ENCODE measurements at regions not wholly inside any gene's neighbourhood (a gene's known extent, or its start where the extent isn't known, plus 50 kb on each side); places are given as distances from the start of the nearest gene placed in this dataset.

DNA sequence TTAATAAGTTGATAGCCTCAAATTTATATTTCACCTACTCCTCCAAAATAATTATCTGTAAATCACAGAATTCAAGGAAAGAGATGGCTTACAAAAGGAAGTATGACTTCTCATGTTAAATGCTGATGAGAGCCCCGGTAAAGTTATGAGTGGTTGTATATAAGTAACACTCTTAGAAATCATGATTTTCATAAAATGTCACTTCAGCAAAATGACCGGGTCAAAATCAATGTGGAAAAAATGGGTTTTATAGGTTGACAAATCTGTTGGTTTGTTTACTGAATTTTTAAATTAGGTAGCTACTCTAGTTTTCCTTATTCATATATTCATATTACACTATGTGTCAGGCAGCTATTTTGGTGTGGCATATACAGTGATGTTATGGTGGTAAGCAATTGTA lies 1131.0 kb downstream of the TAF11L14 start:
- Histone ChIP-seq H2AFZ (no peak overlapping the region), H3K27ac (no peak overlapping the region), H3K9me3 (ENCODE audit: control insufficient read depth, low read length) (no peaks in the 10 kb centered on the region), H3K4me2 (ENCODE audit: low read length) (no peak overlapping the region), H3K36me3 (ENCODE audit: control insufficient read depth, insufficient read depth, low read length) (no peaks in the 10 kb centered on the region), H3K27me3 (ENCODE audit: control insufficient read depth, insufficient read depth, low read length) (no peaks in the 10 kb centered on the region), H3K4me3 (ENCODE audit: low read depth, low read length) (no peak overlapping the region), H3K9ac (no peak overlapping the region), H3K79me2 (no peaks in the 10 kb centered on the region), H3K4me1 (no peaks in the 10 kb centered on the region)
- TF ChIP-seq, protein P1, sequence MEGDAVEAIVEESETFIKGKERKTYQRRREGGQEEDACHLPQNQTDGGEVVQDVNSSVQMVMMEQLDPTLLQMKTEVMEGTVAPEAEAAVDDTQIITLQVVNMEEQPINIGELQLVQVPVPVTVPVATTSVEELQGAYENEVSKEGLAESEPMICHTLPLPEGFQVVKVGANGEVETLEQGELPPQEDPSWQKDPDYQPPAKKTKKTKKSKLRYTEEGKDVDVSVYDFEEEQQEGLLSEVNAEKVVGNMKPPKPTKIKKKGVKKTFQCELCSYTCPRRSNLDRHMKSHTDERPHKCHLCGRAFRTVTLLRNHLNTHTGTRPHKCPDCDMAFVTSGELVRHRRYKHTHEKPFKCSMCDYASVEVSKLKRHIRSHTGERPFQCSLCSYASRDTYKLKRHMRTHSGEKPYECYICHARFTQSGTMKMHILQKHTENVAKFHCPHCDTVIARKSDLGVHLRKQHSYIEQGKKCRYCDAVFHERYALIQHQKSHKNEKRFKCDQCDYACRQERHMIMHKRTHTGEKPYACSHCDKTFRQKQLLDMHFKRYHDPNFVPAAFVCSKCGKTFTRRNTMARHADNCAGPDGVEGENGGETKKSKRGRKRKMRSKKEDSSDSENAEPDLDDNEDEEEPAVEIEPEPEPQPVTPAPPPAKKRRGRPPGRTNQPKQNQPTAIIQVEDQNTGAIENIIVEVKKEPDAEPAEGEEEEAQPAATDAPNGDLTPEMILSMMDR (IDR thresholded peaks at IDR 0.05), result no peak

DNA sequence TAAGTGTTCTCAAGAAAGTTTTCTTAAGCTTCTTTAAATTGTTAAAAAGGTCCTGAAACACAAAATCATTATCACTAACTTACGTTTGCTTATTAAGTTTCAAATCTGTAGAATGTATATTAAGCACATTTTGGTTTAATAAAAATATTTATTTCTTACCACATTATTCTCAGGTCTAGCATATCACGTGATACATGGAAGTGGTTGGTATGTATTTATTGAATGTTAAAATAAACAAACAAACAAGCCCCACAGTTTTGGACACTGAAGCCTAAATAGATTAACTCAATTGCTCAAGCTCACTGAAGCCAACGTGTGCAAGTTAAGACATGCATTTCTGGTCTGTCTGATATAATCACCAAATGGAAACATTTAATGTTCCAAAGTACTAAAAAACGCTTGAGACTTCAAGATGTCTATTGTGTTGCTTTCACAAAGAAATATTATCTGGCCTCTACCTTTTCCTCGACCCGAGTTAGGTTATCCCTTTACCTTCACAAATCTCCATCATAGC lies 1136.9 kb downstream of the TAF11L14 start:
- no peaks in the 10 kb centered on the region for H3K9me3 ChIP-seq (ENCODE audit: control insufficient read depth, low read length)
- H3K9ac ChIP-seq, result no peak overlapping the region
- no peaks in the 10 kb centered on the region for H3K79me2 ChIP-seq
- no peak overlapping the region for H2AFZ ChIP-seq
- no peaks in the 10 kb centered on the region for H3K36me3 ChIP-seq (ENCODE audit: control insufficient read depth, insufficient read depth, low read length)
- no peak overlapping the region for H3K4me2 ChIP-seq (ENCODE audit: low read length)
- H3K4me1 ChIP-seq, result no peaks in the 10 kb centered on the region
- H3K27me3 ChIP-seq (ENCODE audit: control insufficient read depth, insufficient read depth, low read length), result no peaks in the 10 kb centered on the region
- no peak overlapping the region for H3K4me3 ChIP-seq (ENCODE audit: low read depth, low read length)
- TF ChIP-seq, protein P1 (IDR thresholded peaks at IDR 0.05), result no peak
- no peak overlapping the region for H3K27ac ChIP-seq

DNA sequence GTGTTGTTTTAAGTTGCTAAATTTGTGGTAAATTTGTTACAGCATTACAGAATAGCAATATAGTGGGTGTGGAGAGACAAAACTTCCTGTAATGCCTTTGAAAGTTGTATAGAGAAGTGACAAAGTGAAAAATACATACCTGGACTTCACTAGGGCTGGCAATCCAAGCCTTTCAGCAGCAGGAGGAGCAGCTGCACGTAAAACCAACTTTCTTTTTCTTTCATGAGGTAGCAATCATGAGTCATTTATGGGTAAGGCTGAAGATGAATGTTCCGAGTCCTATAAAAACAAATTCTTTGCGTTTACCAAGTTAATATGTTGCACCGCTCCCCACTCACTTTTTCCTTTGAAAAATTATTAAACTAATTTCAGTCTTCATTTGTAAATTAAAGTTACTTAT lies 1138.2 kb downstream of the TAF11L14 start:
- Histone ChIP-seq H3K4me3 (ENCODE audit: low read depth, low read length) (no peak overlapping the region), H3K27ac (no peak overlapping the region), H2AFZ (no peak overlapping the region), H3K36me3 (ENCODE audit: control insufficient read depth, insufficient read depth, low read length) (no peaks in the 10 kb centered on the region), H3K79me2 (no peaks in the 10 kb centered on the region), H3K9ac (no peak overlapping the region), H3K4me1 (no peaks in the 10 kb centered on the region), H3K4me2 (ENCODE audit: low read length) (no peak overlapping the region), H3K27me3 (ENCODE audit: control insufficient read depth, insufficient read depth, low read length) (no peaks in the 10 kb centered on the region), H3K9me3 (ENCODE audit: control insufficient read depth, low read length) (no peaks in the 10 kb centered on the region)
- TF ChIP-seq, protein P1 (IDR thresholded peaks at IDR 0.05), result no peak

DNA sequence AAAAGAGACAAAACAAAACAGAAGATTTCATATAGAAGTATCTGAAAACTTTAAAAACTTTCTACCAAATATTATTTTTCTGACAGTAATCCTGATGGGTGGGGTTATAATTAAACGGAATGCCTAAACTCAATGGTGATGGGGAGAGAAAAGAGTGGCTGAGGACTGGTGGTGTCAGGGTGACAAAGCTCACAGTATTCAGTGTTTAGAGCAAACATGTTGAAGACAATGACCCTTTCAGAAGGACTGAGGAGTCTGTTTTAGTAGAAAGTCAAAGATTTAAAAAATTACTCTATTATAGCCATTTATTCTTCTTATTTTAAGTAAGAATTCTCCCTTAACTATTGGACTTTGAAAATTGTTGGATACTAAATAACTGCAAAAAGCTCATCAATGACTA lies 1144.0 kb downstream of the TAF11L14 start:
- Histone ChIP-seq H3K79me2 (no peaks in the 10 kb centered on the region), H3K4me3 (ENCODE audit: low read depth, low read length) (no peak overlapping the region), H3K4me1 (no peaks in the 10 kb centered on the region), H3K9me3 (ENCODE audit: control insufficient read depth, low read length) (no peaks in the 10 kb centered on the region), H3K36me3 (ENCODE audit: control insufficient read depth, insufficient read depth, low read length) (no peaks in the 10 kb centered on the region), H2AFZ (no peak overlapping the region), H3K9ac (no peak overlapping the region), H3K27ac (no peak overlapping the region), H3K4me2 (ENCODE audit: low read length) (no peak overlapping the region), H3K27me3 (ENCODE audit: control insufficient read depth, insufficient read depth, low read length) (no peaks in the 10 kb centered on the region)
- TF ChIP-seq, protein P1 (IDR thresholded peaks at IDR 0.05), result no peak

DNA sequence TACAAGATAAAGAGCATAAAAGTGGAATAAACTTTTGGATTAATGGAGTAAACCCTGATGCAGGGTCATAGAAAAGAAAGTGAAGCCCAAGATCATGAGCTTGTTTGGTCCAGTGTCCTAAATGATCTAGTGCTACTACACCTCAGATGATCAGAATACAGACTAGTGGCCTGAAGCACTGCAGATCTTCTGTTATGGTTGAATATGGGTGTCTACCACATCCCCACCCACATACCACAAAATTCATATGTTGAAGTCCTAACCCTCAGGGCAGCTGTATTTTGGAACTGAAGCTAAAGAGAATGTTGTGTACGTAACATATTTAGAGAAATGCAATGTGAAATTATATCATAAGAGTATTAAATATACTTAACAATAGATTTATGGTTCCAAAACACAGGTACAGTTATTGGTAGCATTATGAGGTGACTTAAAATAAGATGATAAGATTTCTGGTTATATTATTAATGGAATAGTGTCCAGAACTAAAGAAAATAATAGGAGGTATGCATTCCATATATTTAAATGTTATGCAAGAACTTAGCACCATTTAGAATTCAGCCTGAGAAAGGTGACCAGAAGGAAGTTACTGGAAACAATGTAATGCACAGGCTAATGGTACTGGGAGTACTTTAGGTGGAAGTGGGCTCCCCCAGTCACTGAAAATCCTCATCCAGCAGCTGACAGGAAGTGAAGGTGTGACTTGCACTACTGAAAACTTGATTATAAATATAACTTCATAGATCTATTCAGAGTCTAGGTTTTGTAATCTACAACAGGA lies 1155.1 kb downstream of the TAF11L14 start:
- no peaks in the 10 kb centered on the region for H3K79me2 ChIP-seq
- no peak overlapping the region for H2AFZ ChIP-seq
- no peak overlapping the region for H3K9ac ChIP-seq
- no peak overlapping the region for H3K4me2 ChIP-seq (ENCODE audit: low read length)
- no peak overlapping the region for H3K27ac ChIP-seq
- H3K9me3 ChIP-seq (ENCODE audit: control insufficient read depth, low read length), result no peaks in the 10 kb centered on the region
- no peaks in the 10 kb centered on the region for H3K4me1 ChIP-seq
- TF ChIP-seq, protein P1 (IDR thresholded peaks at IDR 0.05), result no peak
- no peaks in the 10 kb centered on the region for H3K36me3 ChIP-seq (ENCODE audit: control insufficient read depth, insufficient read depth, low read length)
- no peak overlapping the region for H3K4me3 ChIP-seq (ENCODE audit: low read depth, low read length)
- H3K27me3 ChIP-seq (ENCODE audit: control insufficient read depth, insufficient read depth, low read length), result no peaks in the 10 kb centered on the region
